HCEC 1CT (cell line): ENCODE measurements at regions not wholly inside any gene's neighbourhood (a gene's known extent, or its start where the extent isn't known, plus 50 kb on each side); places are given as distances from the start of the nearest gene placed in this dataset.

Source experiments
- DNase-seq: peaks from one replicate; pipeline ENCODE4 v3.0.0-alpha.2; 2017

- DNase-seq = no peak
Observed at GRCh38 chr5:6235726-6236125, 142.6 kb downstream of the MED10 start.

- no peak for DNase-seq
Observed at GRCh38 chr5:6228257-6229250, 149.8 kb downstream of the MED10 start.

GRCh38 chr5:6225121-6225607, 153.2 kb downstream of the MED10 start:
- no peak for DNase-seq

- DNase-seq = no peak
Observed at GRCh38 chr5:6224406-6224805, 153.9 kb downstream of the MED10 start.

- DNase-seq = no peak
Observed at GRCh38 chr5:6222899-6223298, 155.4 kb downstream of the MED10 start.

GRCh38 chr5:6222121-6222520, 156.2 kb downstream of the MED10 start:
- DNase-seq = no peak

- no peak for DNase-seq
Observed at GRCh38 chr5:6221141-6221626, 157.2 kb downstream of the MED10 start.

- DNase-seq = no peak
Observed at GRCh38 chr5:6220346-6221088, 157.8 kb downstream of the MED10 start.

GRCh38 chr5:6218517-6218916, 159.8 kb downstream of the MED10 start:
- DNase-seq = no peak

- DNase-seq = no peak
Observed at GRCh38 chr5:6218116-6218515, 160.2 kb downstream of the MED10 start.

- no peak for DNase-seq
Observed at GRCh38 chr5:6216471-6217075, 161.8 kb downstream of the MED10 start.

- DNase-seq = no peak
Observed at GRCh38 chr5:6215891-6216290, 162.5 kb downstream of the MED10 start.

GRCh38 chr5:6212244-6212643, 166.1 kb downstream of the MED10 start:
- no peak for DNase-seq

- DNase-seq = no peak
Observed at GRCh38 chr5:6206501-6206900, 171.8 kb downstream of the MED10 start.

- no peak for DNase-seq
Observed at GRCh38 chr5:6202968-6203365, 175.4 kb downstream of the MED10 start.

GRCh38 chr5:6202149-6202967, 176.0 kb downstream of the MED10 start:
- DNase-seq = no peak

- no peak for DNase-seq
Observed at GRCh38 chr5:6201631-6202030, 176.7 kb downstream of the MED10 start.

- no peak for DNase-seq
Observed at GRCh38 chr5:6198531-6198930, 179.8 kb downstream of the MED10 start.

- no peak for DNase-seq
Observed at GRCh38 chr5:6197427-6197826, 180.9 kb downstream of the MED10 start.

GRCh38 chr5:6195711-6196358, 182.5 kb downstream of the MED10 start:
- no peak for DNase-seq

GRCh38 chr5:6194906-6195612, 183.3 kb downstream of the MED10 start:
- DNase-seq = no peak
